ENCODE measurements at regions not wholly inside any gene's neighbourhood (a gene's known extent, or its start where the extent isn't known, plus 50 kb on each side); places are given as distances from the start of the nearest gene placed in this dataset.

DNA sequence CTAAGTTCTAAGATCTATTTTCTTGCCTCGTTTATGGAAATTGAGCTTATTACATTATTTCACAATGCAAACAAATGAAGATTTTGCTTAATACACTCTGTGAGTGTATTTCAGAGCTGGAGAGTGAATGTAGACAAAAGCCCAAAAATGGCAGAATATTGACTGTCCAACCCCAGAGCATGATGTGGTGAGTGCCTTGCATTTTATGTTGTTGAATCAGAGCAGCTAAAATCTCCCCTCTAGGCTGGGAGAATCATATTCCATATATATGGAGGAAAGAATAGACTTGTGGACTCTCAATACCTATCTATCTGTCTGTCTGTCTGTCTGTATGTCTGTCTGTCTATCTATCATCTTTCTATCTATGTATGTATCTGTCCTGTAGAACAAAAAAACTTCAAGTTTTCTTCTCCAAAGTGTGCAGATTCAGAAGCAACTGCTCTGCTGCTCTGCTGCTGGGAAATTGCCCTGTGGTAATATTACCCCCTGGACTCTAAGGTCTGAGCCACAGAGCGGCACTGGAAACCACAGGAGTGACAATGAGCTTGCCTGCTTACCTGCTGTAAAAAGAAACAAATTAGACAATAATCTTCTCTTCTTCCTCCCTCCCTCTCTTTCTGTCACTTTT, 209.4 kb upstream of the PRICKLE1 start:
- Histone ChIP-seq H3K36me3 (ENCODE audit: control insufficient read depth in 2 of 2, insufficient read depth in 2 of 2, low read length in 1 of 2) (no peaks in the 10 kb centered on the region), H3K4me3 (ENCODE audit: low read length in 2 of 2) (no peak overlapping the region), H3K9me3 (ENCODE audit: control insufficient read depth in 2 of 2, insufficient read depth in 1 of 2, low read length in 1 of 2) (no peaks in the 10 kb centered on the region), H3K4me1 (ENCODE audit: control insufficient read depth in 2 of 2, insufficient read depth in 2 of 2, low read length in 2 of 2) (no peaks in the 10 kb centered on the region), H3K27me3 (ENCODE audit: control insufficient read depth in 2 of 2, insufficient read depth in 1 of 2, low read length in 1 of 2) (no peaks in the 10 kb centered on the region), H3K27ac (ENCODE audit: low read depth in 1 of 2, low read length in 1 of 2) (no peak overlapping the region)
- WGBS = 75% methylated on average over 2 of the region's 2 CpGs
- no peak for DNase-seq (ENCODE audit: low read depth in 6 of 9, low spot score in 9 of 9)

- no peak for DNase-seq (ENCODE audit: low read depth in 6 of 9, low spot score in 9 of 9)
- Histone ChIP-seq H3K4me3 (ENCODE audit: low read length in 2 of 2) (no peak overlapping the region), H3K36me3 (ENCODE audit: control insufficient read depth in 2 of 2, insufficient read depth in 2 of 2, low read length in 1 of 2) (no peaks in the 10 kb centered on the region), H3K27me3 (ENCODE audit: control insufficient read depth in 2 of 2, insufficient read depth in 1 of 2, low read length in 1 of 2) (no peaks in the 10 kb centered on the region), H3K4me1 (ENCODE audit: control insufficient read depth in 2 of 2, insufficient read depth in 2 of 2, low read length in 2 of 2) (no peaks in the 10 kb centered on the region), H3K27ac (ENCODE audit: low read depth in 1 of 2, low read length in 1 of 2) (no peak overlapping the region), H3K9me3 (ENCODE audit: control insufficient read depth in 2 of 2, insufficient read depth in 1 of 2, low read length in 1 of 2) (no peaks in the 10 kb centered on the region)
- WGBS = 91% methylated on average over 2 of the region's 2 CpGs
Observed at GRCh38 chr12:42794806-42795205, 205.3 kb upstream of the PRICKLE1 start.

- no peak overlapping the region for H3K4me3 ChIP-seq (ENCODE audit: low read length in 2 of 2)
- WGBS = 94% methylated on average over 1 of the region's 1 CpG
- H3K27me3 ChIP-seq (ENCODE audit: control insufficient read depth in 2 of 2, insufficient read depth in 1 of 2, low read length in 1 of 2) = no peaks in the 10 kb centered on the region
- DNase-seq (ENCODE audit: low read depth in 6 of 9, low spot score in 9 of 9) = no peak
- no peaks in the 10 kb centered on the region for H3K36me3 ChIP-seq (ENCODE audit: control insufficient read depth in 2 of 2, insufficient read depth in 2 of 2, low read length in 1 of 2)
- H3K27ac ChIP-seq (ENCODE audit: low read depth in 1 of 2, low read length in 1 of 2) = no peak overlapping the region
- no peaks in the 10 kb centered on the region for H3K9me3 ChIP-seq (ENCODE audit: control insufficient read depth in 2 of 2, insufficient read depth in 1 of 2, low read length in 1 of 2)
- no peaks in the 10 kb centered on the region for H3K4me1 ChIP-seq (ENCODE audit: control insufficient read depth in 2 of 2, insufficient read depth in 2 of 2, low read length in 2 of 2)
Observed at GRCh38 chr12:42793166-42793565, 203.6 kb upstream of the PRICKLE1 start.

- H3K27me3 ChIP-seq (ENCODE audit: control insufficient read depth in 2 of 2, insufficient read depth in 1 of 2, low read length in 1 of 2) = no peaks in the 10 kb centered on the region
- H3K4me1 ChIP-seq (ENCODE audit: control insufficient read depth in 2 of 2, insufficient read depth in 2 of 2, low read length in 2 of 2) = no peaks in the 10 kb centered on the region
- no peak overlapping the region for H3K27ac ChIP-seq (ENCODE audit: low read depth in 1 of 2, low read length in 1 of 2)
- H3K36me3 ChIP-seq (ENCODE audit: control insufficient read depth in 2 of 2, insufficient read depth in 2 of 2, low read length in 1 of 2) = no peaks in the 10 kb centered on the region
- no peaks in the 10 kb centered on the region for H3K9me3 ChIP-seq (ENCODE audit: control insufficient read depth in 2 of 2, insufficient read depth in 1 of 2, low read length in 1 of 2)
- DNase-seq (ENCODE audit: low read depth in 6 of 9, low spot score in 9 of 9) = no peak
- H3K4me3 ChIP-seq (ENCODE audit: low read length in 2 of 2) = no peak overlapping the region
Observed at GRCh38 chr12:42792265-42792664, 202.7 kb upstream of the PRICKLE1 start.

GRCh38 chr12:42791399-42791798, 201.9 kb upstream of the PRICKLE1 start:
- Histone ChIP-seq H3K36me3 (ENCODE audit: control insufficient read depth in 2 of 2, insufficient read depth in 2 of 2, low read length in 1 of 2) (no peaks in the 10 kb centered on the region), H3K27me3 (ENCODE audit: control insufficient read depth in 2 of 2, insufficient read depth in 1 of 2, low read length in 1 of 2) (no peaks in the 10 kb centered on the region), H3K27ac (ENCODE audit: low read depth in 1 of 2, low read length in 1 of 2) (no peak overlapping the region), H3K4me1 (ENCODE audit: control insufficient read depth in 2 of 2, insufficient read depth in 2 of 2, low read length in 2 of 2) (no peaks in the 10 kb centered on the region), H3K9me3 (ENCODE audit: control insufficient read depth in 2 of 2, insufficient read depth in 1 of 2, low read length in 1 of 2) (no peaks in the 10 kb centered on the region), H3K4me3 (ENCODE audit: low read length in 2 of 2) (no peak overlapping the region)
- DNase-seq (ENCODE audit: low read depth in 6 of 9, low spot score in 9 of 9) = no peak
- 94% methylated on average over 3 of the region's 3 CpGs for WGBS

- Histone ChIP-seq H3K36me3 (ENCODE audit: control insufficient read depth in 2 of 2, insufficient read depth in 2 of 2, low read length in 1 of 2) (no peaks in the 10 kb centered on the region), H3K9me3 (ENCODE audit: control insufficient read depth in 2 of 2, insufficient read depth in 1 of 2, low read length in 1 of 2) (no peaks in the 10 kb centered on the region), H3K27me3 (ENCODE audit: control insufficient read depth in 2 of 2, insufficient read depth in 1 of 2, low read length in 1 of 2) (no peaks in the 10 kb centered on the region), H3K4me3 (ENCODE audit: low read length in 2 of 2) (no peak overlapping the region), H3K27ac (ENCODE audit: low read depth in 1 of 2, low read length in 1 of 2) (no peak overlapping the region), H3K4me1 (ENCODE audit: control insufficient read depth in 2 of 2, insufficient read depth in 2 of 2, low read length in 2 of 2) (no peaks in the 10 kb centered on the region)
- DNase-seq (ENCODE audit: low read depth in 6 of 9, low spot score in 9 of 9) = no peak
Observed at GRCh38 chr12:42790761-42791151, 201.2 kb upstream of the PRICKLE1 start.

DNA sequence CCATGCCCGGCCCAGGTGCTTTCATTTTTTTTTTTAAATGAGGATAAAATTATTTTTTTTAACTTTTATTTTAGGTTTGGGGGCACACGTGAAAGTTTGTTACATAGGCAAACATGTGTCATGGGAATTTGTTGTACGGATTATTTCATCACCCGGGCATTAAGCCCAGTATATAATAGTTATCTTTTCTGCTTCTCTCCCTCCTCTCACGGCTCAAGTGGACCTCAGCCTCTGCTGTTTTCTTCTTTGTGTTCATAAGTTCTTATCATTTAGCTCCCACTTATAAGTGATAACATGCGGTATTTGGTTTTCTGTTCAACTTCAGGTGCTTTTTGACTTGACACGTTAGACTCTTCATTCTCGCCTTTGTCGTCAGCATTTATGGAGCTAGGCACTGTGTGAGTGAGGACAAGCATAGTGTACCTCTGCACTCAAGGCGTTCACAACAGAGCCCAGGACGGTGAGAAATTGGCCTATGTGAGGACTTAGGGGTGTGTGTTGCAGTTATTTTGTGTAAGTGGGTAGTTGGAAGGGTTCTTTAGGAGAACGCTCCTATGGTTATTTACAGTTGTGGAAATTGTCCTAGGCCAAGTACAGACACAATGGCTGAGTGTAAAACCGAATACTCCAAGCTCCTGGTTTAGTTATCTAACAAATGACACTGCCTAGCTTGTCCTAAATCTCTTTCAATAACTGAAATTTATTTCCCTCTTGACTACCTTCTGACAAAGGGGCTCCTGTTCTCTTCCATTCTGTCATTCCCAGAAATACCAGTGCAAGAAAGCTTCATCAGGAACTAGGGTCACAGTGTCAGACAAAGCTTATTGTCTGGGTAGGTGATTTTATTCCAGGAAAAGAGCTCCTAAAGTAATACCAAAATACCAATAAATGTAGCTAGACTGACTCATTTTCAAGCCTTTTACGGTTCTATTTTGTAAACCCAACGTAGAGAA, 200.5 kb upstream of the PRICKLE1 start:
- Histone ChIP-seq H3K27me3 (ENCODE audit: control insufficient read depth in 2 of 2, insufficient read depth in 1 of 2, low read length in 1 of 2) (no peaks in the 10 kb centered on the region), H3K36me3 (ENCODE audit: control insufficient read depth in 2 of 2, insufficient read depth in 2 of 2, low read length in 1 of 2) (no peaks in the 10 kb centered on the region), H3K27ac (ENCODE audit: low read depth in 1 of 2, low read length in 1 of 2) (no peak overlapping the region), H3K4me1 (ENCODE audit: control insufficient read depth in 2 of 2, insufficient read depth in 2 of 2, low read length in 2 of 2) (no peaks in the 10 kb centered on the region), H3K4me3 (ENCODE audit: low read length in 2 of 2) (no peak overlapping the region), H3K9me3 (ENCODE audit: control insufficient read depth in 2 of 2, insufficient read depth in 1 of 2, low read length in 1 of 2) (no peaks in the 10 kb centered on the region)
- 89% methylated on average over 15 of the region's 15 CpGs for WGBS
- DNase-seq (ENCODE audit: low read depth in 6 of 9, low spot score in 9 of 9) = no peak

- Histone ChIP-seq H3K4me1 (ENCODE audit: control insufficient read depth in 2 of 2, insufficient read depth in 2 of 2, low read length in 2 of 2) (no peaks in the 10 kb centered on the region), H3K36me3 (ENCODE audit: control insufficient read depth in 2 of 2, insufficient read depth in 2 of 2, low read length in 1 of 2) (no peaks in the 10 kb centered on the region), H3K27ac (ENCODE audit: low read depth in 1 of 2, low read length in 1 of 2) (no peak overlapping the region), H3K4me3 (ENCODE audit: low read length in 2 of 2) (no peak overlapping the region), H3K9me3 (ENCODE audit: control insufficient read depth in 2 of 2, insufficient read depth in 1 of 2, low read length in 1 of 2) (no peaks in the 10 kb centered on the region), H3K27me3 (ENCODE audit: control insufficient read depth in 2 of 2, insufficient read depth in 1 of 2, low read length in 1 of 2) (no peaks in the 10 kb centered on the region)
- DNase-seq (ENCODE audit: low read depth in 6 of 9, low spot score in 9 of 9) = no peak
- WGBS = 83% methylated on average over 5 of the region's 5 CpGs
Observed at GRCh38 chr12:42786400-42787148, 197.0 kb upstream of the PRICKLE1 start.

DNA sequence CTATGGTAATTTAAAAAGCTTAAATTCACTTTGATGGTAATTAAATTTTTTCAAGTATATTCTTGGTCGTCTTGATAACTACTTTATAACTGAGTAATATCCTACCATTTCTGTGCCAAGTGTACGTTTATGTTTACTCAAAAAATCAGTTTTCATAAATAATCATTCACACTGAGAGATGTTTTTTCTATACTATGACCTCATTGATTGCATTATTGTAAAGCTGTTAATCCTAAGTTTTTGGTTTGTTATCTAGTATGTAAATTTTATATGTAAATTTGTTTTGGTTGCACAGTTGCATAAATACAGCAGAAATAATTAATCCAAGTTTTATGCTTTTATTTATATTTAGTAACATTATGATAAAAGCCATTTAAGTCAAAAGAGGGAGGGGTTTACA, 196.4 kb upstream of the PRICKLE1 start:
- Histone ChIP-seq H3K36me3 (ENCODE audit: control insufficient read depth in 2 of 2, insufficient read depth in 2 of 2, low read length in 1 of 2) (no peaks in the 10 kb centered on the region), H3K4me1 (ENCODE audit: control insufficient read depth in 2 of 2, insufficient read depth in 2 of 2, low read length in 2 of 2) (no peaks in the 10 kb centered on the region)
- 94% methylated on average over 2 of the region's 2 CpGs for WGBS

More for the DNA sequence above, 196.4 kb upstream of the PRICKLE1 start:
- no peak for DNase-seq (ENCODE audit: low read depth in 6 of 9, low spot score in 9 of 9)
- Histone ChIP-seq H3K27ac (ENCODE audit: low read depth in 1 of 2, low read length in 1 of 2) (no peak overlapping the region), H3K9me3 (ENCODE audit: control insufficient read depth in 2 of 2, insufficient read depth in 1 of 2, low read length in 1 of 2) (no peaks in the 10 kb centered on the region), H3K27me3 (ENCODE audit: control insufficient read depth in 2 of 2, insufficient read depth in 1 of 2, low read length in 1 of 2) (no peaks in the 10 kb centered on the region), H3K4me3 (ENCODE audit: low read length in 2 of 2) (no peak overlapping the region)

All from thymus (tissue), 11 donors.